GM19240 (cell line): ENCODE measurements at regions not wholly inside any gene's neighbourhood (a gene's known extent, or its start where the extent isn't known, plus 50 kb on each side); places are given as distances from the start of the nearest gene placed in this dataset.

ENCODE experiments used
- DNase-seq: peaks from one replicate; pipeline ENCODE4 v3.0.0; 2011; ENCODE audit warnings: low spot score; ENCODE audit not compliant: insufficient read length

DNA sequence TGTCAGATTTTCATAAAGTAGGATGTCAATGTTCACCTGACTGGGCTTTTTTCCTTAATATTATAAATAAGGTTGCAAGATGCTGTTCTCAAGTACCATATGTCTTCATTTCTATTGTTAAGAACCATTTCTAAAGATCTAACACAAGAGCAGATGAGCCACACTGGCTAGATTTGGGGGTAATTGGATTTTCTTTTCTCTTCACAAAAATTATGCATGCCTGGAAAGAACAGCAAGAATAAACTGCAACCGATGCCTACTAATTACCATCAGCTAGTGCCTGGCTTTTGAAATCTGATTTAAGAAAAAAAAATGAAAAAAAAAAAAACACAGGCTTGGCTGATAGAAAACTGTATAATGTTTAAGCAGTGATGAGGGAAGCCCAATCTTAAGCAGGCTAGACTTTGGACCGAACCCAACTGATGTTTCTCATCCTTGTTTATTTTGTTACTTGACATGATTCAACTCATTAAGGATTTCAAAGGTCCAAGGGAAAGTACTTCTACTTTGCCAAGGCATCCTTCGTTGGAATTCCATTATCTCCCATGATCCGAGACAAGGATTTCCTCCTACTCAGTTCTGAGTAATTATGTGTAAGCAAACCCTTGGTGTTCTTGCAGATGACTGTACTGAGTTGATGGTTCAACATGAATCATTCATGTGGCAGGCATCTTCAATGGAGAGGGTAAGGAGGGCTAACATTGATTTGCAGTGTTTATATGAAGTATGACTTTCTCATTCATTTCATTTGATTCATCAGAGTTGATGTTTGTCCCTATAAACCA lies 300.5 kb downstream of the SPRY2 start:
- no peak for DNase-seq

GRCh38 chr13:80039000-80039399 lies 301.9 kb downstream of the SPRY2 start:
- no peak for DNase-seq

DNA sequence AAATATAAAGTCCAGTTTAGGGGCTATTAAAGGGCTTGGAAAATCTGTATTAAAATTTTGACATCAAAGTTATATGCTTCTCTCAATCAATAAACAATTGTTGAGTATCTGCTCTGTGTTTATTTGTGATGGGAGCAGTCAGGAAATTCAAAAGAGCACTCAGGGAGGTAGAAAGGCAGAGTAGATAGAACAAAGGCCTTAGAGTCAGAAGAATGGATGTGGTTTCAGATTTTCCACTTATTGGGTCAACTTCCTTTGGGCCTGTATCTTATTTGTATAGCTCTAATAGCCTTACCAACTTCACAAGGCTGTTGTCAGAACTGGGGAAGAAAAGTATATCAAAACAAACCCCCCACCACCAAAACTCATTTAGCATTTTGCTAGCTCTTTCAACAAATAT lies 302.6 kb downstream of the SPRY2 start:
- no peak for DNase-seq

DNA sequence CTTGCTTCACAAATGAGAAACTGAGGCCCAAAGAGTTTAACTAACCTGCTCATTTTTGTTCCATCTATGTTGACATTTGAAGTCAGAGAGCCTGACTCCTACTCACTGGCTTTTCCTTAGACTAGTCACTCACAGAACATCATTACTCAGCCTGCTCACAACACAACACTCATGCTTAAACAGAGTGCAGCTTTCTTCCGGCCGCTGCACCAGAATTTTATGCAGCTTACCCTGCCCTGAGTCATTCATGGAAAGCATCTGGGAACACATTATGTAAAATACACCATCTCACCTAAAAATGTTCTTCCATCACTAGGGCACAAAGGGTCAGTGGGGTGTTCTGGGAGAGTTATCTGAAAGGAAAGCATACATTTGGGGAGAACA lies 303.4 kb downstream of the SPRY2 start:
- DNase-seq: no peak

DNA sequence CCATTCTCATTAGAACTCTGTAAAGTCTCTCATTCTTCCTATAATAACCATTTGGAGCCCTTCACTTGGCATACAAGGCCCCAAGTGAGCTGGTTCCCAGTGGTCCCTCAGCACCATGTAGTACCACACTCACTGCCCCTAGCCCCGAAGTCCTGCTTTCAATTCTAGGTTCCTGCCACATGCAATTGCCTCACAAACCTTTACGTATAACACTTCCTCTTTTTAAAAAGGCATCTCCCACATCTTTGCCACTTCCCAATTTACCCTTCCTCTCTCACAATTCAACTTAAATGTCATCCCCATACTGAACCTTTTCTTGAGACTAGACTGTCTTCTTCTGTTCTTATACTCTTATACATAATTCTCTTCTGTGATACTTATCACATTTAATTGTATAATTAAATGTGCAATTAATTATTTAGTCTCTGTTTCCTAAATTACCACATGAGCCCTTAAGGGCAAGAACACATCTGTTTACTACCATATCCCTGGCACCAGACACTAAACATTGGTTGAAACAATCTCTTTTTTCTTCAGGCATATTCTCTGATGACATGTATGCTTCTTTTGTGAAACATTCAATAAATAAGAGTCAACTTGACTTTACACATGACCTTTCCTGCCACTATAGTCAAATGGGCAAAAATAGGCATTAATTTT lies 304.0 kb downstream of the SPRY2 start:
- DNase-seq: no peak

DNA sequence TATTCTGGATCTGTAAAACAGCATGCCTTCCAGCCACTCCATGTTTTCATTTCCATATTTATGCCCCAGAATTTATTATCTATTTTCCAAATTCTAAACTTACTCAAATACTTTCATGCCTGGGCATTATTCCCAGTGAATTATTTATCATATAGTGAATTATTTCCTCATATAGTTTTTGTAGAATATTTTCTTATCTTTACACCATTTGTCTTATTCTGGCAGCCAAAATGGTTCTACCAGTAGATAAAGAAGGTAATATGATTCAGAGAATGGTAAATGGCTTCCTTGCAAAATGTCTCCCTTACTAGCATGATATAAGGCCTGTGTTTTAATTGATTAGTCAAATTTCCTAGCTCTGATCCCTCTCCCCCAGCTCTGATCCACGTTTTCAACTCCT lies 305.8 kb downstream of the SPRY2 start:
- no peak for DNase-seq

DNA sequence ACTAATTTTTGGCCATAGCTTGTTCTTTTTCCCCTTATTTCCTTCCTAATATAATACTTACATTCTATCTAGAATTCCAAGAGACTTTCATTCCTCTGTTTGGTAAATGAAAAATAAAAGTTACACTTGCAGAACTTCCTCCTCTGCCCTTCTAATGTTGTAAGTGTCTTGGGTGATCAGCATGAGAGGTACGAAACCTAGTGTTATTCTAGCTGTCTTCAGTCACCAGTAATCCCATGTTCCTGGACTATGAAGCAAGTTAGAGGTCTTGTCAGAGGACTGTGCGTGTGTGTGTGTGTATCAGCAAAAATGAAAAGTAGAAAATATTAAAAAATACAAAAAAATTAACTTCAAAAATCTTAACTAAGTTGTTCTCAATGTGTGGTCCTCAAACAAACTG lies 307.0 kb downstream of the SPRY2 start:
- DNase-seq: no peak

DNA sequence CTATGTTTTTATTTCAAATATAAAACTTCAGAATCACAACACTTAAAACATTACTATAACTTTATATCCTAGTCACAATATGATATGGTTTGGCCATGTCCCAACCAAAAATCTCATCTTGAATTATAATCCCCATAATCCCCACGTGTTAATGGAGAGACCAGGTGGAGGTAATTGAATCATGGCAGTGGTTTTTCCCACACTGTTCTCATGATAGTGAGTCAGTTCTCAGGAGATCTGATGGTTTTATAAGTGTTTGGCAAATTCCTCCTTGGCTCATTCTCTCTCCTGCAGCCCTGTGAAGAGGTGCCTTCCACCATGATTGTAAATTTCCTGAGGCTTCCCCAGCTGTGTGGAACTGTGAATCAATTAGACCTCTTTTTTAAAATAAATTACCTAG lies 307.6 kb downstream of the SPRY2 start:
- no peak for DNase-seq

GRCh38 chr13:80030491-80030890 lies 310.4 kb downstream of the SPRY2 start:
- no peak for DNase-seq

- no peak for DNase-seq
Observed at GRCh38 chr13:80029170-80029569, 311.8 kb downstream of the SPRY2 start.

- no peak for DNase-seq
Observed at GRCh38 chr13:80022146-80022545, 318.8 kb downstream of the SPRY2 start.

GRCh38 chr13:80012251-80012650 lies 328.7 kb downstream of the SPRY2 start:
- DNase-seq: no peak

DNA sequence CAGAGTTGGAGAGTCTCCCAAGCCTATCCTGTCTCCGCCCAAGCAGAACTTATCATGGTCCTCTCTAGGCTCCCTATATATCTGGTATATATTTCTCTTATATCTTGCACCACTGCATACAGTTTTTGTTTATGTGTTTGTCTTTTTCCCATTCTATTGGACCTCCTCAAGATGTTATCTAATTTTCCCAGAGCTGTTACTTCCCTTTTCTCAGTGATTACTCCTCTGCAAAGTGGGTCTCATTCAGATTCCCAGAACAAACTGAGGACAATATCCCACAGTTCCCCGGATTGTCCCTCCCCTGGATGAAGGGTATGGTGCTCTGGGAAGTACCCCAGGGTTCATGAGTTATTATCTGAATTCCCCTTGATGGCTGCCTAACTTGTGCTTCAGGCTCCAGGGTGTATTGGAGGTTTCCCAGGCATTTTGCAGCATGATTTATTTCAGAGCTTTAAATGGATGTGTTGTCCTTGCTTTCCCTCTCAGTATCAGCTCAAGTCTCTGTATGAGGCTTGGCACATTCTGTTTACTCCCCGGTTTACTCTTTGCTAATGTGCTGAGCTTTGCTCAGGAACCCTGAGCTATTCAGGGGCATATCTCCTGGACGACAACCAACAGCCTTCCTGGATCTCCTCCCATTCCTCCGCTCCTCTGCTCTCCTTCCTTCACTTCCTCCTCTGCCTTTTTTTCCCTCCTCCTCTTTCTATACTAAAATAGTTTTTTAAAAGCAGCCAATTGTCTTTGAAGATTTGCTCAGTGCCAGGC lies 329.3 kb downstream of the SPRY2 start:
- no peak for DNase-seq

GRCh38 chr13:80010846-80011245 lies 330.1 kb downstream of the SPRY2 start:
- DNase-seq: no peak

DNA sequence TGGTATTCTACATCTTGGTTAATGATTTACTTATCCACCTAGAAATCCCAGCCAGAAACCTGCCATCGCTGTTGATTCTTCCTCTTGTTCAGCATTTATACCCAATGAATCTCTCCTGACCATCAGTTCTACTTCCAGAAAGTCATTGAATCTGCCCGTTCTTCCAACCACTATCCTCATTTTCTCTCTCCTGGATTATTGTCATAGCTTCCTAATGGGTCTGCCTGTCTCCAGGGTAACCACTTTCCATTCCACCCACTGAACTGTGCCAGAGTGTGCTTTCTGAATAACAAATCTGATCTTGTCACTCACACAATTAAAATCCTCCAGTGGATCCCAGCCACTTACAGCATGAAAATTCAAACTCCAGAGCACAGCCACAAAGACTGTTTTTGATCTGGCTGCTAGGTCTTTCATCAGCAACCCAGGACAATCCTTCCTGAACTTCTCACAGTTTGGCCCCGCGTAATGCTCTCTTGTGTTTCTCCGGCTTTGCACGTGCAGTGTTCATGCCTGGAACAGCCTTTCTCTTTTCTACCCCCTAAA lies 330.6 kb downstream of the SPRY2 start:
- DNase-seq: no peak

DNA sequence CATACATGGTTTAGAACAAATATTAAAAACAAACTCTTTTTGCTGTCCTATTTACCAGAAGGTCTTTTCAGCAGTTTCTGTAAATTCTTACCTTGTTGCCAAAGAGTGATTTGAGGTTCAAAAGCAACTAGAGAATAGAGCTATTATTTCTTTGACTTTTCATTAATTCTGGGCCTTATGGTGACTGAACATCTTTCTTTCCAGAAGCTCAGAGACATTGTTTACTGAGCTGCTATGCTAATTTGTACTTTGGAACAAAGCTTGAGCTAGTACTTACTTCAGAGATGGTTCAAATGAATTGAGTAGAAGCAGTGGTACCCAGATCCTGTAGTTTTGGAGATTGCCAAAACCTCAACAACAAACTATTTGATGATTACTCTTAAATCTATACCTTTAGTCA lies 331.2 kb downstream of the SPRY2 start:
- DNase-seq: no peak

GRCh38 chr13:80006940-80007339 lies 334.0 kb downstream of the SPRY2 start:
- DNase-seq: no peak

DNA sequence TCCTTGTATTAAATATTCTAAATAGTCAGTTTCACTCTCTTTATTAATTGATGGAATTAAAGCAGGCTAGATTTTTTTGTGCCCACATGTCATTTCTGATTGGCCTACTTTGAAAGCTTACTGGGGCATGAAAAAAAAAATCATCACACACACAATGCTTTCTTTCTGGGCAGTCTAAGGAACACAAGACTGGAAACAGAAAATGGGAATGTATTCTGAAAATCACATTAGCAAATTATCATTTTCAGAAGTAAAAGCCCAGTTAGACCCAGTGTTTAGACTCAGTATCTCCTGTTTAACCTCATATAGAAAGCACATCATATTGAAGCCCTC lies 339.4 kb downstream of the SPRY2 start:
- DNase-seq: no peak

DNA sequence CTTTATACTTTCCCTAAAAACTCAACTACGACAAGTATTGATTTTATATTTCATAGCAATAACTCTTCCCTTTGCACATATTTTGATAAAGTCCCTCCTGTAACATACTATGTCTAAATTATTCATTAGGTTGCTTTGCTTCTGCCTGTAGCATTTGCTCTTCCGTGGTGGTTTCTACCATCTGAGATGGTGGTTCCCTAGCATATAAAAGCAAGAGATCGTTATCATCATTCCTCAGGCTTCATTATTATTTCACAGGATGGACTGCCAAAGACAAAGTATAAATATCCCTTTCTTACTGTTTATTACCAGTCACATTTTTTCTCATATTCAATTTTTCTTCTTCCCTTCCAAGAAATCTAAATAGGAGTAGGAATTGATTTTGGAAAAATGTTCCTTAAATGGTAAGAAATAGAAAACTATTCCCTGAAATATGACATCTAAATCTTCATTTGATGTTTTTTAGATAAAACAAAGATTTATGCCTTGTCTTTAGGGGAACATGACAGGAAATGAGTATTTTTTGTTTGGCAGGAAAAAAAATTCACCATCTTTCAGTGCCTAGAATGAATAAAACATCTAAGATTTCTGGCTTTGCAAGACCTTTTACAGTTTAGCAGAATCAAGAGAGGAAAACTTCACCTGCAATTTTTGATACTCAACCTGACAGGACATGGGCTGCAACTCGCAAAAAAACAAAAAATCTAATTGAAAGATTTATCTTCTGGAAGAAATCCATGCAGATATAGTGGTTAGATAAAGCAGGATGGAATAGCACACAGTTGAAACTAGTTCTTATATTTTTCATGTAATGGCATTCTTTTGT lies 340.0 kb downstream of the SPRY2 start:
- no peak for DNase-seq

DNA sequence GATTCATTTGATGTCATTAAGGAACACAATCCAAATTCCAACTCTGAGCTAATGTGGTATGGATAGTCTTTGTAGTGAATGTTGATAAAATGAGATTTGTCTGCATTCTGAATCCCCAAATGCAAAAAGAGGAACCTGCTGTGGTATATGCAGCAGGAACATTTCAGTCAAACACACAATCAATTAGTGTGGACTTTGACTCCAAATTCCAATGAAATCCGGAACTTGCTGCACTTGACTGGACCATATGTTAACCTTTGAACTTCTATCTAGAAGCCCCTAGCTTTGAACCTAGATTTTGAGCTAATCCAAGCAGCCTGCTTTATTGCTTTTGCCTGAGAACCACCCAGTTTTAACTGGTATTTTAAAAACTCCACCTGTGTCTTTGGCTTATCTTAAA lies 341.3 kb downstream of the SPRY2 start:
- no peak for DNase-seq

GRCh38 chr13:79998381-79998880 lies 342.5 kb downstream of the SPRY2 start:
- no peak for DNase-seq
